ENCODE measurements at regions not wholly inside any gene's neighbourhood (a gene's known extent, or its start where the extent isn't known, plus 50 kb on each side); places are given as distances from the start of the nearest gene placed in this dataset.

GRCh38 chr3:22351806-22352205, 600.8 kb upstream of the ZNF385D start:
- Mint-ChIP-seq H3K9me3 (no peaks in the 10 kb centered on the region), H3K27me3 (peaks cover 13% of the 10 kb centered on the region), H3K36me3 (no peaks in the 10 kb centered on the region), H3K4me1 (ENCODE audit: unreplicated experiment) (no peaks in the 10 kb centered on the region), H3K27ac (no peak overlapping the region), H3K4me3 (no peak overlapping the region)
- TF ChIP-seq, protein P1, sequence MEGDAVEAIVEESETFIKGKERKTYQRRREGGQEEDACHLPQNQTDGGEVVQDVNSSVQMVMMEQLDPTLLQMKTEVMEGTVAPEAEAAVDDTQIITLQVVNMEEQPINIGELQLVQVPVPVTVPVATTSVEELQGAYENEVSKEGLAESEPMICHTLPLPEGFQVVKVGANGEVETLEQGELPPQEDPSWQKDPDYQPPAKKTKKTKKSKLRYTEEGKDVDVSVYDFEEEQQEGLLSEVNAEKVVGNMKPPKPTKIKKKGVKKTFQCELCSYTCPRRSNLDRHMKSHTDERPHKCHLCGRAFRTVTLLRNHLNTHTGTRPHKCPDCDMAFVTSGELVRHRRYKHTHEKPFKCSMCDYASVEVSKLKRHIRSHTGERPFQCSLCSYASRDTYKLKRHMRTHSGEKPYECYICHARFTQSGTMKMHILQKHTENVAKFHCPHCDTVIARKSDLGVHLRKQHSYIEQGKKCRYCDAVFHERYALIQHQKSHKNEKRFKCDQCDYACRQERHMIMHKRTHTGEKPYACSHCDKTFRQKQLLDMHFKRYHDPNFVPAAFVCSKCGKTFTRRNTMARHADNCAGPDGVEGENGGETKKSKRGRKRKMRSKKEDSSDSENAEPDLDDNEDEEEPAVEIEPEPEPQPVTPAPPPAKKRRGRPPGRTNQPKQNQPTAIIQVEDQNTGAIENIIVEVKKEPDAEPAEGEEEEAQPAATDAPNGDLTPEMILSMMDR (conservative IDR thresholded peaks at IDR 0.05), result no peak
- DNase-seq (ENCODE audit: extremely low spot score, unreplicated experiment), result no peak

GRCh38 chr3:22353126-22353525, 602.1 kb upstream of the ZNF385D start:
- Mint-ChIP-seq H3K27me3 (peaks cover 17% of the 10 kb centered on the region), H3K27ac (no peak overlapping the region), H3K4me1 (ENCODE audit: unreplicated experiment) (no peaks in the 10 kb centered on the region), H3K4me3 (no peak overlapping the region), H3K9me3 (no peaks in the 10 kb centered on the region), H3K36me3 (no peaks in the 10 kb centered on the region)
- DNase-seq (ENCODE audit: extremely low spot score, unreplicated experiment), result no peak
- TF ChIP-seq, protein P1 (conservative IDR thresholded peaks at IDR 0.05), result no peak

GRCh38 chr3:22358334-22358733, 607.3 kb upstream of the ZNF385D start:
- TF ChIP-seq, protein P1 (conservative IDR thresholded peaks at IDR 0.05), result no peak
- DNase-seq (ENCODE audit: extremely low spot score, unreplicated experiment), result no peak
- no peaks in the 10 kb centered on the region for H3K4me1 Mint-ChIP-seq (ENCODE audit: unreplicated experiment)
- no peaks in the 10 kb centered on the region for H3K9me3 Mint-ChIP-seq
- no peak overlapping the region for H3K27ac Mint-ChIP-seq
- no peaks in the 10 kb centered on the region for H3K36me3 Mint-ChIP-seq
- no peak overlapping the region for H3K4me3 Mint-ChIP-seq
- peaks cover 18% of the 10 kb centered on the region for H3K27me3 Mint-ChIP-seq

- H3K9me3 Mint-ChIP-seq, result no peaks in the 10 kb centered on the region
- no peaks in the 10 kb centered on the region for H3K36me3 Mint-ChIP-seq
- no peak overlapping the region for H3K4me3 Mint-ChIP-seq
- H3K27me3 Mint-ChIP-seq, result peaks cover 15% of the 10 kb centered on the region
- H3K27ac Mint-ChIP-seq, result no peak overlapping the region
- H3K4me1 Mint-ChIP-seq (ENCODE audit: unreplicated experiment), result no peaks in the 10 kb centered on the region
- DNase-seq (ENCODE audit: extremely low spot score, unreplicated experiment), result no peak
- TF ChIP-seq, protein P1 (conservative IDR thresholded peaks at IDR 0.05), result no peak
These were observed 609.2 kb upstream of the ZNF385D start for GRCh38 chr3:22360164-22360563.

DNA sequence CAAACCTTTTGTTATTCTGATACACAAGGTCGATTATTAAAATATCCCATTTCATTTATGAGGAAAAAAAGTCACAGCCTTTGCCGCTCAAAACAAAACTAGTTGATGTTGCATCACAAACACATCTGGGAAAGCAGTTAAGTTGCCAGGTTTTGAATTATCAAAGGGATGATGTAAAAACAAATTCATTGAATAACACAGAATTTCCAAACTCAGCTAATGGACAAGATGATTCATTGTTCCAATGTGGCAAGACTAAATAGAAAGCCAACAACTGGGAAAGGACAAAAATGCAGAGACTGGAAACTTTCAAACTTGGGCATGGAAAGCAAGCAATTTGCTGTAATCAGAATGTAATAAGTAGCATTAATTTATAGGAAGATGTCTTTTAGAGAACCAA, 610.0 kb upstream of the ZNF385D start:
- H3K27me3 Mint-ChIP-seq, result peaks cover 15% of the 10 kb centered on the region
- H3K27ac Mint-ChIP-seq, result no peak overlapping the region
- H3K4me1 Mint-ChIP-seq (ENCODE audit: unreplicated experiment), result no peaks in the 10 kb centered on the region
- H3K4me3 Mint-ChIP-seq, result no peak overlapping the region
- TF ChIP-seq, protein P1 (conservative IDR thresholded peaks at IDR 0.05), result no peak
- no peak for DNase-seq (ENCODE audit: extremely low spot score, unreplicated experiment)
- H3K9me3 Mint-ChIP-seq, result no peaks in the 10 kb centered on the region
- no peaks in the 10 kb centered on the region for H3K36me3 Mint-ChIP-seq

DNA sequence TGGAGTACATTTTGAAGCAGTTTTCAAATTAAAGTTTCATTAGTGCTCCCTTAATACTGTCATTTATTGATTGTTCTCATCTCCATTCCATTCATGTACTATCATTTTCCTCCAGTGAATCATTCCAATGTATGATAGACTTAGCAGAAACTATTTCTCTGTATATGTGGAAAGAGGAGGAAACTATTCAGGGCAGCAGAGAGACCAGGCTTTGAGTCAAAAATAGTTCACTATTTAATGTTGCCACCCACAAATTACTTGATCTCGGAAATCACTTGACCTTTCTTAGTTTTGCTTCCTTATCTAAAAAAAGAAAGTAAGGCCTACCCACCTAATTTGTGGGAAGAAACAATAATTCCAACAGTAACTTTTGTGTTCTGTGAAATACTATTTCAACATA, 610.5 kb upstream of the ZNF385D start:
- H3K4me3 Mint-ChIP-seq, result no peak overlapping the region
- no peaks in the 10 kb centered on the region for H3K36me3 Mint-ChIP-seq
- TF ChIP-seq, protein P1 (conservative IDR thresholded peaks at IDR 0.05), result no peak
- peaks cover 13% of the 10 kb centered on the region for H3K27me3 Mint-ChIP-seq
- H3K27ac Mint-ChIP-seq, result no peak overlapping the region
- no peak for DNase-seq (ENCODE audit: extremely low spot score, unreplicated experiment)
- H3K4me1 Mint-ChIP-seq (ENCODE audit: unreplicated experiment), result no peaks in the 10 kb centered on the region
- no peaks in the 10 kb centered on the region for H3K9me3 Mint-ChIP-seq
